ENCODE measurements at regions not wholly inside any gene's neighbourhood (a gene's known extent, or its start where the extent isn't known, plus 50 kb on each side); places are given as distances from the start of the nearest gene placed in this dataset.
"Not testable (repeated sequence)": the region's sequence is repeated elsewhere in the genome, so short reads cannot be mapped to it uniquely, and the experiment has no call there.

DNA sequence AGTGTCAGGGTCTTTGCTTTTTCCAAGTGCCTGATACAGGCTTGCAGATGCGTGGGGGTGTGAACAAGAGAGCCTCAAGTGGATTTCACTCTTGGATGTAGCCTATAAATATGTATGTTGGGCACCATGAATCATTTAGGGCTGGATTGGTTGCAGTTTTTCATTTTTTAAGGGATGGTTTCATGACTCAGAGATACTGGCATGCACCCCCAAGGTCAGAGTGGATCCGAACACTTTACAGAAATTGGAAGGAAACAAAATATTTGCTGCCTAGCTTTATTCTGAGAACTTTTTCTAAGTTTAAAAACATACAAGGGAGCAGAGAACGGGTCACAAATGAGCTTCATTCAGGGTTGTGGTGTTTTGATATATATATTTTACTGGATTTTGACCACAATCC, 436.8 kb upstream of the ERCC4 start:
- no peak overlapping the region for H3K27ac ChIP-seq (ENCODE audit: low read depth, low read length)
- H3K9ac ChIP-seq (ENCODE audit: low read length in 5 of 5): no peak overlapping the region
- peaks cover 0 to 13% (median 3%) of the 10 kb centered on the region in 5 donors for H3K9me3 ChIP-seq (ENCODE audit: control insufficient read depth in 5 of 5, low read length in 5 of 5)
- peaks cover 0 to 3% (median 0%) of the 10 kb centered on the region in 5 donors for H3K27me3 ChIP-seq (ENCODE audit: control insufficient read depth in 5 of 5, insufficient read depth in 4 of 5, low read length in 5 of 5)
- H3K4me1 ChIP-seq (ENCODE audit: control insufficient read depth in 5 of 5, insufficient read depth in 5 of 5, low read length in 5 of 5): no peaks in the 10 kb centered on the region
- H3K36me3 ChIP-seq (ENCODE audit: control insufficient read depth in 5 of 5, insufficient read depth in 5 of 5, low read length in 5 of 5): no peaks in the 10 kb centered on the region
- H3K4me3 ChIP-seq (ENCODE audit: low read depth in 1 of 5, low read length in 5 of 5): no peak overlapping the region

- H3K27me3 ChIP-seq (ENCODE audit: control insufficient read depth in 5 of 5, insufficient read depth in 4 of 5, low read length in 5 of 5); H3K9ac ChIP-seq (ENCODE audit: low read length in 5 of 5); H3K4me1 ChIP-seq (ENCODE audit: control insufficient read depth in 5 of 5, insufficient read depth in 5 of 5, low read length in 5 of 5); H3K27ac ChIP-seq (ENCODE audit: low read depth, low read length); H3K36me3 ChIP-seq (ENCODE audit: control insufficient read depth in 5 of 5, insufficient read depth in 5 of 5, low read length in 5 of 5); H3K4me3 ChIP-seq (ENCODE audit: low read depth in 1 of 5, low read length in 5 of 5): not testable (repeated sequence)
- H3K9me3 ChIP-seq (ENCODE audit: control insufficient read depth in 5 of 5, low read length in 5 of 5): peaks cover 0 to 13% (median 3%) of the 10 kb centered on the region in 5 donors
Observed at GRCh38 chr16:13489416-13489815, 430.5 kb upstream of the ERCC4 start.

- Histone ChIP-seq H3K27ac (ENCODE audit: low read depth, low read length) (no peak overlapping the region), H3K4me3 (ENCODE audit: low read depth in 1 of 5, low read length in 5 of 5) (no peak overlapping the region), H3K9me3 (ENCODE audit: control insufficient read depth in 5 of 5, low read length in 5 of 5) (peaks cover 0 to 3% (median 0%) of the 10 kb centered on the region in 5 donors), H3K9ac (ENCODE audit: low read length in 5 of 5) (no peak overlapping the region), H3K27me3 (ENCODE audit: control insufficient read depth in 5 of 5, insufficient read depth in 4 of 5, low read length in 5 of 5) (peaks cover 0 to 3% (median 0%) of the 10 kb centered on the region in 5 donors), H3K36me3 (ENCODE audit: control insufficient read depth in 5 of 5, insufficient read depth in 5 of 5, low read length in 5 of 5) (no peaks in the 10 kb centered on the region), H3K4me1 (ENCODE audit: control insufficient read depth in 5 of 5, insufficient read depth in 5 of 5, low read length in 5 of 5) (no peaks in the 10 kb centered on the region)
Observed at GRCh38 chr16:13492046-13492445, 427.9 kb upstream of the ERCC4 start.

DNA sequence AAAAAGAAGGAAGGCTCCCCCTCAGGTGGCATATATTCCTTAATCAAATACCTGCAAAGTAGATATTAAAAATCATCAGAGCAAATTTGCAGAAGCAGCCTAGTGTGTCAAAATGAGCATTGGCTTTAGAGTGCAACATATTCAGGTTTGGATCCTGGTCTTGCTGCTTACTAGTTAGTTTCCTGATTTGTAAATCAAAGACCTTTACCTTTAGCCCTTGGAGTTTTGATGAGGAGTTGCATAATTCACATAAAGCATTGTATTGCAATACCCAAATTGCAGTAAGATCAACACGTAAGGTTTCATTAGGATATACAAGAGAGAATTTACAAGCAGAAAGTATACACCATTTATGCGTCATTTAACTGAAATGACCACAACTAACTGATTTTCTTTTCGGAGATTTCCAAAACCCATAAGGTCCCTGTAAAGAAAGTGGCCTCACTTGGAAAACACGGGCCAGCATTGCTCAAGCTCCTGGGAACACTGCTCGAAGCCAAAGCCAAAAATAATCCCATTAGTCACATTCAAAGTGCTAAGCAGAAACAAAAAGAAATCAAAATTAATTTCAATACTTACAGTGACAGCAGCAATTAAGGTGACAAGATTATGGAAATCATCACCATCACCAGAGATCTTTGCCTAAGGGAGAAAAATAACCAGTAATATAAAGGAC, 415.9 kb upstream of the ERCC4 start:
- Histone ChIP-seq H3K36me3 (ENCODE audit: control insufficient read depth in 5 of 5, insufficient read depth in 5 of 5, low read length in 5 of 5) (no peaks in the 10 kb centered on the region), H3K4me3 (ENCODE audit: low read depth in 1 of 5, low read length in 5 of 5) (no peak overlapping the region), H3K9me3 (ENCODE audit: control insufficient read depth in 5 of 5, low read length in 5 of 5) (peaks cover 0 to 7% (median 0%) of the 10 kb centered on the region in 5 donors), H3K4me1 (ENCODE audit: control insufficient read depth in 5 of 5, insufficient read depth in 5 of 5, low read length in 5 of 5) (no peaks in the 10 kb centered on the region), H3K27me3 (ENCODE audit: control insufficient read depth in 5 of 5, insufficient read depth in 4 of 5, low read length in 5 of 5) (peaks cover 0 to 3% (median 0%) of the 10 kb centered on the region in 5 donors), H3K9ac (ENCODE audit: low read length in 5 of 5) (no peak overlapping the region), H3K27ac (ENCODE audit: low read depth, low read length) (no peak overlapping the region)

- Histone ChIP-seq H3K9ac (ENCODE audit: low read length in 5 of 5) (no peak overlapping the region), H3K4me3 (ENCODE audit: low read depth in 1 of 5, low read length in 5 of 5) (no peak overlapping the region), H3K27me3 (ENCODE audit: control insufficient read depth in 5 of 5, insufficient read depth in 4 of 5, low read length in 5 of 5) (peaks cover 0 to 3% (median 0%) of the 10 kb centered on the region in 5 donors), H3K36me3 (ENCODE audit: control insufficient read depth in 5 of 5, insufficient read depth in 5 of 5, low read length in 5 of 5) (no peaks in the 10 kb centered on the region), H3K9me3 (ENCODE audit: control insufficient read depth in 5 of 5, low read length in 5 of 5) (peaks cover 0 to 7% (median 0%) of the 10 kb centered on the region in 5 donors), H3K27ac (ENCODE audit: low read depth, low read length) (no peak overlapping the region), H3K4me1 (ENCODE audit: control insufficient read depth in 5 of 5, insufficient read depth in 5 of 5, low read length in 5 of 5) (no peaks in the 10 kb centered on the region)
Observed at GRCh38 chr16:13507530-13507929, 412.4 kb upstream of the ERCC4 start.

- Histone ChIP-seq H3K9ac (ENCODE audit: low read length in 5 of 5) (no peak overlapping the region), H3K27me3 (ENCODE audit: control insufficient read depth in 5 of 5, insufficient read depth in 4 of 5, low read length in 5 of 5) (peaks cover 0 to 3% (median 0%) of the 10 kb centered on the region in 5 donors), H3K36me3 (ENCODE audit: control insufficient read depth in 5 of 5, insufficient read depth in 5 of 5, low read length in 5 of 5) (no peaks in the 10 kb centered on the region), H3K9me3 (ENCODE audit: control insufficient read depth in 5 of 5, low read length in 5 of 5) (peaks cover 0 to 13% (median 7%) of the 10 kb centered on the region in 5 donors), H3K27ac (ENCODE audit: low read depth, low read length) (no peak overlapping the region), H3K4me3 (ENCODE audit: low read depth in 1 of 5, low read length in 5 of 5) (no peak overlapping the region), H3K4me1 (ENCODE audit: control insufficient read depth in 5 of 5, insufficient read depth in 5 of 5, low read length in 5 of 5) (no peaks in the 10 kb centered on the region)
Observed at GRCh38 chr16:13510425-13511151, 409.4 kb upstream of the ERCC4 start.

- no peaks in the 10 kb centered on the region for H3K36me3 ChIP-seq (ENCODE audit: control insufficient read depth in 5 of 5, insufficient read depth in 5 of 5, low read length in 5 of 5)
- peaks cover 0 to 19% (median 7%) of the 10 kb centered on the region in 5 donors for H3K9me3 ChIP-seq (ENCODE audit: control insufficient read depth in 5 of 5, low read length in 5 of 5)
- H3K9ac ChIP-seq (ENCODE audit: low read length in 5 of 5): no peak overlapping the region
- no peak overlapping the region for H3K4me3 ChIP-seq (ENCODE audit: low read depth in 1 of 5, low read length in 5 of 5)
- H3K27ac ChIP-seq (ENCODE audit: low read depth, low read length): no peak overlapping the region
- peaks cover 0 to 4% (median 0%) of the 10 kb centered on the region in 5 donors for H3K27me3 ChIP-seq (ENCODE audit: control insufficient read depth in 5 of 5, insufficient read depth in 4 of 5, low read length in 5 of 5)
- no peaks in the 10 kb centered on the region for H3K4me1 ChIP-seq (ENCODE audit: control insufficient read depth in 5 of 5, insufficient read depth in 5 of 5, low read length in 5 of 5)
Observed at GRCh38 chr16:13517841-13518240, 402.1 kb upstream of the ERCC4 start.

DNA sequence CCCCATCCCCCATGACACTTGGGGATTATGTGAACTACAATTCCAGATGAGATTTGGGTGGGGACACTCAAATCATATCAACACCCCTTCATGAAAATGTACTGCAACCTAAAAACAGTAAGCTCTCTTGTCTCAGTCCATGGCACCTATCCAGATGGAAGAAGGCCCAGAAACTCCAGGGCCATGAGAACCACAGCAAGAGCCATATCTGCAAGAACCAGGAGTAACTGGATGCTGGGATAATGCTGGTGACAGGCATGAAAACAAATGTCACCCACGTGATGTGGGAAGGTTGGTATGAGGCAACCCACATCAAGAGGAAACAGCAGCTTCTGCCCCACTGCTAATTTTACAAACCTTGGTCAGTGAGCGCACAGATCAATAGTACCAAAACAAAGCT, 400.1 kb upstream of the ERCC4 start:
- no peaks in the 10 kb centered on the region for H3K36me3 ChIP-seq (ENCODE audit: control insufficient read depth in 5 of 5, insufficient read depth in 5 of 5, low read length in 5 of 5)
- H3K27me3 ChIP-seq (ENCODE audit: control insufficient read depth in 5 of 5, insufficient read depth in 4 of 5, low read length in 5 of 5): peaks cover 0 to 4% (median 0%) of the 10 kb centered on the region in 5 donors
- peaks cover 0 to 7% (median 3%) of the 10 kb centered on the region in 5 donors for H3K9me3 ChIP-seq (ENCODE audit: control insufficient read depth in 5 of 5, low read length in 5 of 5)
- H3K9ac ChIP-seq (ENCODE audit: low read length in 5 of 5): no peak overlapping the region
- H3K27ac ChIP-seq (ENCODE audit: low read depth, low read length): no peak overlapping the region
- H3K4me3 ChIP-seq (ENCODE audit: low read depth in 1 of 5, low read length in 5 of 5): no peak overlapping the region
- H3K4me1 ChIP-seq (ENCODE audit: control insufficient read depth in 5 of 5, insufficient read depth in 5 of 5, low read length in 5 of 5): no peaks in the 10 kb centered on the region

DNA sequence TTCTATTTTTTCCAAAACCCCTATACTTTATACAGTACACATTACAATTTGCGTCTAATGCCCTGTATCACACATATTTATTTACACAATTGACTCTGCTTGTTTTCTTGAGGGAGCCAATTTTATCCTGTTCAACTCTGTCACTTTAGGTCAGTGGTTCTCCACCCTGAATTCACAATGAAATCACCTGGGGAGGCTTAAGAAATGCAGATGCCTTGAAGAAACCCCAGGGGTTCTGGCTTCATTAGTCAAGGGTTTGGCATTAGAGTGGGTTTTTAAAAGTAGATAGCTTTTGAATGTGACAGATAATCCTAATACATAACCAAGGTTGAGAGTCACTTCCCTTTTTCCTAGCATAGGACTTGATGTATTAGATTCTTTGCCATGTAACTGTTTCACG, 398.6 kb upstream of the ERCC4 start:
- Histone ChIP-seq H3K9ac (ENCODE audit: low read length in 5 of 5) (no peak overlapping the region), H3K4me3 (ENCODE audit: low read depth in 1 of 5, low read length in 5 of 5) (no peak overlapping the region), H3K4me1 (ENCODE audit: control insufficient read depth in 5 of 5, insufficient read depth in 5 of 5, low read length in 5 of 5) (no peaks in the 10 kb centered on the region), H3K27me3 (ENCODE audit: control insufficient read depth in 5 of 5, insufficient read depth in 4 of 5, low read length in 5 of 5) (peaks cover 0 to 4% (median 0%) of the 10 kb centered on the region in 5 donors), H3K27ac (ENCODE audit: low read depth, low read length) (no peak overlapping the region), H3K9me3 (ENCODE audit: control insufficient read depth in 5 of 5, low read length in 5 of 5) (peaks cover 0 to 3% (median 0%) of the 10 kb centered on the region in 5 donors), H3K36me3 (ENCODE audit: control insufficient read depth in 5 of 5, insufficient read depth in 5 of 5, low read length in 5 of 5) (no peaks in the 10 kb centered on the region)

DNA sequence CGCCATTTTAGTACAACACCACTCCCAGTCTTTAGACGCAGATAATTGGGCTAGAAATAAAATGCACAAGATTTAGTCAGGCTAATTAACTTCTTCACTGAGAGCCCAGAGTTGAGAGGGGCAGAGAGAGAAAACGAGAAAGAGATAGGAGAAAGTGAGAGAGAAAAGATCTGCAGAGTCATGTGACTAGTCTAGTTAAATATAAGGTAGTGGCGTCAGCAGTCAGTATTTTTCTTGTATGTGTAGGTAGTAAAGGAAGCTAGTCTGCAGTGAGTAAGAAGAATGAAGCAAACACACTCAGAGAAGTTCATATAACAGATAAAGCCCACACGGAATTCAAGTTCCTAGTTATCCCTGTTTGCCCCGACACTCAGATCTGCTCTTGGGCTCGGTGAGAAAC, 392.6 kb upstream of the ERCC4 start:
- no peak overlapping the region for H3K9ac ChIP-seq (ENCODE audit: low read length in 5 of 5)
- no peak overlapping the region for H3K4me3 ChIP-seq (ENCODE audit: low read depth in 1 of 5, low read length in 5 of 5)
- H3K36me3 ChIP-seq (ENCODE audit: control insufficient read depth in 5 of 5, insufficient read depth in 5 of 5, low read length in 5 of 5): no peaks in the 10 kb centered on the region
- H3K27ac ChIP-seq (ENCODE audit: low read depth, low read length): no peak overlapping the region
- H3K27me3 ChIP-seq (ENCODE audit: control insufficient read depth in 5 of 5, insufficient read depth in 4 of 5, low read length in 5 of 5): no peaks in the 10 kb centered on the region
- H3K4me1 ChIP-seq (ENCODE audit: control insufficient read depth in 5 of 5, insufficient read depth in 5 of 5, low read length in 5 of 5): no peaks in the 10 kb centered on the region
- H3K9me3 ChIP-seq (ENCODE audit: control insufficient read depth in 5 of 5, low read length in 5 of 5): no peaks in the 10 kb centered on the region
